Spleen (tissue), 11 donors: ENCODE measurements at regions not wholly inside any gene's neighbourhood (a gene's known extent, or its start where the extent isn't known, plus 50 kb on each side); places are given as distances from the start of the nearest gene placed in this dataset.

ENCODE experiments used
- DNase-seq: peaks from one replicate; pipeline ENCODE4 v3.0.0-alpha.2; 2020
- H3K27ac ChIP-seq, 8 donors: fragments of 200-600 bp; sonication (generic) in 7 of 8; 1 replicate in 4 of 8; 2 replicates in 4 of 8; pipeline versions ENCODE4 v1.5.0 to v1.8.0; 2016 to 2021; ENCODE audit warnings: inconsistent platforms in 4 of 8, mild to moderate bottlenecking in 4 of 8, moderate library complexity in 1 of 8
- H3K27me3 ChIP-seq, 7 donors: fragments of 200-600 bp; sonication (generic) in 6 of 7; replicated peaks in 1 of 7; 1 replicate in 4 of 7; 2 replicates in 3 of 7; pipeline versions ENCODE4 v1.5.0 to v1.8.0; 2016 to 2021; ENCODE audit warnings: inconsistent platforms in 3 of 7, mild to moderate bottlenecking in 1 of 7
- H3K36me3 ChIP-seq, 6 donors: fragments of 200-600 bp; sonication (generic) in 5 of 6; 1 replicate in 4 of 6; 2 replicates in 2 of 6; pipeline versions ENCODE4 v1.5.0 to v1.8.0; 2016 to 2021; ENCODE audit warnings: inconsistent platforms in 2 of 6
- H3K4me1 ChIP-seq, 6 donors: fragments of 200-600 bp; sonication (generic) in 5 of 6; 1 replicate in 3 of 6; 2 replicates in 3 of 6; pipeline versions ENCODE4 v1.5.0 to v1.8.0; 2016 to 2021; ENCODE audit warnings: inconsistent platforms in 3 of 6
- H3K4me3 ChIP-seq, 8 donors: fragments of 200-600 bp; sonication (generic) in 7 of 8; 1 replicate in 4 of 8; 2 replicates in 4 of 8; pipeline versions ENCODE4 v1.5.0 to v1.8.0; 2016 to 2021; ENCODE audit warnings: inconsistent platforms in 4 of 8, mild to moderate bottlenecking in 4 of 8, moderate library complexity in 2 of 8
- H3K9me3 ChIP-seq, 8 donors: fragments of 200-600 bp; sonication (generic) in 7 of 8; 1 replicate in 4 of 8; 2 replicates in 4 of 8; pipeline versions ENCODE4 v1.5.0 to v1.8.0; 2016 to 2021; ENCODE audit warnings: inconsistent platforms in 4 of 8
- POLR2A ChIP-seq, 3 donors: fragments of 450-650 bp; IDR thresholded peaks; one replicate each; pipeline ENCODE4 v1.5.1; 2017; ENCODE audit warnings: antibody characterized with exemption in 3 of 3, mild to moderate bottlenecking in 1 of 3
- POLR2AphosphoS5 ChIP-seq, 3 donors: sonication (generic); formaldehyde crosslinking; IDR thresholded peaks; one replicate each; pipeline ENCODE4 v1.5.1; 2017; ENCODE audit warnings: antibody characterized with exemption in 3 of 3
- WGBS, 5 donors: extraction: QIAGEN DNeasy Blood & Tissue Kit in 3 of 5; methylation state at CpG; one replicate each; pipeline versions ENCODE4 v1.1.5 to v1.1.7; 2013 to 2018; 5-methylcytosine and 5-hydroxymethylcytosine counted together
- intact Hi-C: fragments of 100-400 bp; cut with DNase I; formaldehyde crosslinking; loops from one replicate; pipeline ENCODE4 v1.15.0; 2023; ENCODE audit warnings: low total_unique reads
- TF ChIP-seq, protein P1 (sequence below), 11 experiments: fragments of 200-600 bp in 7 of 11; fragments of 450-650 bp in 4 of 11; sonication (generic) in 4 of 11; IDR thresholded peaks in 8 of 11; conservative IDR thresholded peaks in 3 of 11; 1 replicate in 7 of 11; 2 replicates in 4 of 11; pipeline versions ENCODE4 v1.4.0 to v1.8.0; 2016 to 2021; ENCODE audit warnings: antibody characterized with exemption in 11 of 11, inconsistent platforms in 4 of 11, mild to moderate bottlenecking in 1 of 11
- donor health status: healthy with polysubstance abuse.
- donor health status: DM: no; HTN: no; CAD: no; lungs with moderate emphysema.
- donor health status: DM: no; HTN: no; CAD: no.
- donor health status: Bipolar disorder and iron deficiency.
- donor health status: healthy.
- donor health status: DM: no; HTN: no; CAD: no.
- donor health status: DM: yes; HTN: yes; CAD: no.

DNA sequence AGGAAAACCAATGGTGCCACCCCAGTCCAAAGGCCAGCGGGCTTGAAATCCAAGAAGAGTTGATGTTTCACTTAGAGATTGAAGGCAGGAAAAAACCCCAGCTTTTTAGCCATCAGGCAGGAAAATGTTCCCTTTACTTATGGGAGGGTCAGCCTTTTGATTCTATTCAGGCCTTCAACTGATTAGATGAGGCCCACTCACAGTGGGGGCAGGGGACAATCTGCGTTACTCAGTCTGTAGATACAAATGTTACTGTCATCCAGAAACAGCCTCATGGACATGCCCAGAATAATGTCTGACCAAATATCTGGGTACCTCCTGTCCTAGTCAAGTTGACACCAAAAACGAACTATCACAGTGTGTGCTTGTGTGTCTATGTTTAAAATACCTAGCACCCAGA is 121.2 kb upstream of the KCNQ5 start:
- H3K4me3 ChIP-seq: no peak overlapping the region
- H3K9me3 ChIP-seq: no peaks in the 10 kb centered on the region
- 78 to 88% (median 85%) methylated on average over 3 of the region's 3 CpGs for WGBS, 5 donors
- no peaks in the 10 kb centered on the region for H3K36me3 ChIP-seq
- no peak overlapping the region for H3K27ac ChIP-seq
- TF ChIP-seq POLR2A (IDR thresholded peaks at IDR 0.05) (no peak), POLR2AphosphoS5 (IDR thresholded peaks at IDR 0.05) (no peak)
- TF ChIP-seq, protein P1, sequence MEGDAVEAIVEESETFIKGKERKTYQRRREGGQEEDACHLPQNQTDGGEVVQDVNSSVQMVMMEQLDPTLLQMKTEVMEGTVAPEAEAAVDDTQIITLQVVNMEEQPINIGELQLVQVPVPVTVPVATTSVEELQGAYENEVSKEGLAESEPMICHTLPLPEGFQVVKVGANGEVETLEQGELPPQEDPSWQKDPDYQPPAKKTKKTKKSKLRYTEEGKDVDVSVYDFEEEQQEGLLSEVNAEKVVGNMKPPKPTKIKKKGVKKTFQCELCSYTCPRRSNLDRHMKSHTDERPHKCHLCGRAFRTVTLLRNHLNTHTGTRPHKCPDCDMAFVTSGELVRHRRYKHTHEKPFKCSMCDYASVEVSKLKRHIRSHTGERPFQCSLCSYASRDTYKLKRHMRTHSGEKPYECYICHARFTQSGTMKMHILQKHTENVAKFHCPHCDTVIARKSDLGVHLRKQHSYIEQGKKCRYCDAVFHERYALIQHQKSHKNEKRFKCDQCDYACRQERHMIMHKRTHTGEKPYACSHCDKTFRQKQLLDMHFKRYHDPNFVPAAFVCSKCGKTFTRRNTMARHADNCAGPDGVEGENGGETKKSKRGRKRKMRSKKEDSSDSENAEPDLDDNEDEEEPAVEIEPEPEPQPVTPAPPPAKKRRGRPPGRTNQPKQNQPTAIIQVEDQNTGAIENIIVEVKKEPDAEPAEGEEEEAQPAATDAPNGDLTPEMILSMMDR (IDR thresholded peaks at IDR 0.05 in 8 of 11, conservative IDR thresholded peaks at IDR 0.05 in 3 of 11): no peak
- no peak for DNase-seq
- intact Hi-C loops: no loop called here
- H3K4me1 ChIP-seq: no peaks in the 10 kb centered on the region
- no peaks in the 10 kb centered on the region for H3K27me3 ChIP-seq

DNA sequence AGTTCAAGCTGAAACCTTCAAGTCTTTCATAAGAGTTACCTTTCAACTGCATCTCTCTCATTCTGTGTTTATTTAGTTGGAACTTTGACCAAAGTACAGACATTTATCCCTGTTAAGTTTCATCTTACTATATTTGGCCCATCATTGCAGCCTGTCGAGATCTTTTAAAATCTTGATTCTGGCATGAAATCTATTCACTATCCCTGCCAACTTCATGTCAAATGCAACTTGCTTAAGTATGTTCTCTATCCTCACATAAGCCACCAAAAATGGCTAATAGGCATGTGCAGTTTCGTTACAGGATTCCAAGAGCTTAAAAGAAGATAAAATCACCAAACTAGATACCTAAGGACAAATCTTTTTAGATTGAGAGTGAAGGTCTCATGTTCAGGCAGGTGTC is 117.5 kb upstream of the KCNQ5 start:
- intact Hi-C loops: no loop called here
- no peak for DNase-seq
- WGBS, 5 donors: 45 to 76% (median 63%) methylated on average over 2 of the region's 2 CpGs
- Histone ChIP-seq H3K36me3 (no peaks in the 10 kb centered on the region), H3K27ac (no peak overlapping the region), H3K27me3 (peaks cover 0 to 5% (median 0%) of the 10 kb centered on the region in 7 donors), H3K9me3 (no peaks in the 10 kb centered on the region), H3K4me3 (no peak overlapping the region), H3K4me1 (no peaks in the 10 kb centered on the region)
- TF ChIP-seq POLR2AphosphoS5 (IDR thresholded peaks at IDR 0.05) (no peak), POLR2A (IDR thresholded peaks at IDR 0.05) (no peak)
- TF ChIP-seq, protein P1 (IDR thresholded peaks at IDR 0.05 in 8 of 11, conservative IDR thresholded peaks at IDR 0.05 in 3 of 11): no peak

DNA sequence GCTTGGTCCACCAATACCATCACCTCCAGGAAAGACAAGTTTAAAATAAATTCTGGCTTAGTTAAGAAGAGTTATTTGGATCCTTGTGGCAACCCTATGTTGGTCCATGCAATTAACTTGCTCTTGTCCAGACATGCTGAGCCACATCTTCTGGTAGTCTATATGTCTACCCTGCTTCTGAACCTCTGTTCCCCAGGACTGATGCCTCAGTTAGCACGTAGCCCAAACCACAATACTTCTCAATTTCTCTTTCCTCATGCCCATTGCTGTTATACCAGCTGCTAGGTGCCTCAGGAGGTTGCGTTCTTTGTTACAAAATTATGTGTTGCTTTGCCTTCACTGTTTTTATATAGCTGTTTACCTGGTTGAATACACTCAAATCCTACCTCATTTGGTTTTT is 116.4 kb upstream of the KCNQ5 start:
- WGBS, 5 donors: 28 to 74% (median 37%) methylated on average over 2 of the region's 2 CpGs
- intact Hi-C loops: no loop called here
- DNase-seq: no peak
- Histone ChIP-seq H3K36me3 (no peaks in the 10 kb centered on the region), H3K27me3 (peaks cover 0 to 5% (median 0%) of the 10 kb centered on the region in 7 donors), H3K27ac (no peak overlapping the region), H3K4me1 (no peaks in the 10 kb centered on the region), H3K4me3 (no peak overlapping the region), H3K9me3 (no peaks in the 10 kb centered on the region)
- no peak for TF ChIP-seq POLR2A (IDR thresholded peaks at IDR 0.05)
- TF ChIP-seq, protein P1 (IDR thresholded peaks at IDR 0.05 in 8 of 11, conservative IDR thresholded peaks at IDR 0.05 in 3 of 11): no peak
- no peak for TF ChIP-seq POLR2AphosphoS5 (IDR thresholded peaks at IDR 0.05)

DNA sequence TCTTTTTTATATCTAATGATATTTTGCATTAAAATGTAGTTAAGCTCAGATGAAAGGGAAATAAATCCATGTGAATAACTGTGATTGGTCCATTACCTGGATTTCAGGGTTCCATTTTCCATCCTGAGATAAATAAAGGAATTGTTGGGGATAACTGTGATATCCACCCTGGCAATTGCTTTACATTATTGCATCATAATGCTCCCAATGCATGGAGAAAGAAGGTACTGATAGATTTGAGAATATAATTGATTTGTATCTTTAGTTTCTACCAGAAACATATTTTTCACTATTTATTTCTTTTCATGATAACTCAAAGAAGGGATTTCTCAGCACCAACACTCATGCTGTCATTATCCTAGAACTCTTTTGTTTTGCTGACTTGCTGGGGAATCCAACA is 102.0 kb upstream of the KCNQ5 start:
- TF ChIP-seq, protein P1 (IDR thresholded peaks at IDR 0.05 in 8 of 11, conservative IDR thresholded peaks at IDR 0.05 in 3 of 11): no peak
- TF ChIP-seq POLR2A (IDR thresholded peaks at IDR 0.05): no peak
- no peak for TF ChIP-seq POLR2AphosphoS5 (IDR thresholded peaks at IDR 0.05)
- Histone ChIP-seq H3K27ac (no peak overlapping the region), H3K36me3 (no peaks in the 10 kb centered on the region), H3K4me1 (no peaks in the 10 kb centered on the region), H3K27me3 (no peaks in the 10 kb centered on the region), H3K4me3 (no peak overlapping the region), H3K9me3 (no peaks in the 10 kb centered on the region)
- no peak for DNase-seq
- intact Hi-C loops: no loop called here
